ENCODE measurements at regions not wholly inside any gene's neighbourhood (a gene's known extent, or its start where the extent isn't known, plus 50 kb on each side); places are given as distances from the start of the nearest gene placed in this dataset.

GRCh38 chr6:105633814-105634213, 230.9 kb upstream of the PREP start:
- in situ Hi-C loops (cut with HindIII; ENCODE audit: low pct_ligation_motif_present, low pct_unique_long_range_greater_than_20kb, low sequenced_read_pairs), result no loop called here
- no peak for DNase-seq

GRCh38 chr6:105628156-105628860, 225.4 kb upstream of the PREP start:
- no peak for DNase-seq
- in situ Hi-C loops (cut with HindIII; ENCODE audit: low pct_ligation_motif_present, low pct_unique_long_range_greater_than_20kb, low sequenced_read_pairs), result no loop called here

- no peak for DNase-seq
- in situ Hi-C loops (cut with HindIII; ENCODE audit: low pct_ligation_motif_present, low pct_unique_long_range_greater_than_20kb, low sequenced_read_pairs), result no loop called here
Observed at GRCh38 chr6:105626295-105627158, 223.6 kb upstream of the PREP start.

- DNase-seq, result no peak
Observed at GRCh38 chr6:105624021-105624420, 221.1 kb upstream of the PREP start.

GRCh38 chr6:105622226-105622625, 219.3 kb upstream of the PREP start:
- DNase-seq, result no peak
- in situ Hi-C loops (cut with HindIII; ENCODE audit: low pct_ligation_motif_present, low pct_unique_long_range_greater_than_20kb, low sequenced_read_pairs), result no loop called here

More at GRCh38 chr6:105624021-105624420, 221.1 kb upstream of the PREP start:
- in situ Hi-C loops (cut with HindIII; ENCODE audit: low pct_ligation_motif_present, low pct_unique_long_range_greater_than_20kb, low sequenced_read_pairs), result no loop called here

GRCh38 chr6:105621564-105622175, 218.8 kb upstream of the PREP start:
- no peak for DNase-seq
- in situ Hi-C loops (cut with HindIII; ENCODE audit: low pct_ligation_motif_present, low pct_unique_long_range_greater_than_20kb, low sequenced_read_pairs), result no loop called here

GRCh38 chr6:105620878-105621277, 218.0 kb upstream of the PREP start:
- no peak for DNase-seq
- in situ Hi-C loops (cut with HindIII; ENCODE audit: low pct_ligation_motif_present, low pct_unique_long_range_greater_than_20kb, low sequenced_read_pairs), result no loop called here

GRCh38 chr6:105619971-105620741, 217.3 kb upstream of the PREP start:
- DNase-seq, result no peak
- in situ Hi-C loops (cut with HindIII; ENCODE audit: low pct_ligation_motif_present, low pct_unique_long_range_greater_than_20kb, low sequenced_read_pairs), result no loop called here

- in situ Hi-C loops (cut with HindIII; ENCODE audit: low pct_ligation_motif_present, low pct_unique_long_range_greater_than_20kb, low sequenced_read_pairs), result no loop called here
- DNase-seq, result no peak
Observed at GRCh38 chr6:105618247-105618646, 215.4 kb upstream of the PREP start.

- DNase-seq, result no peak
- in situ Hi-C loops (cut with HindIII; ENCODE audit: low pct_ligation_motif_present, low pct_unique_long_range_greater_than_20kb, low sequenced_read_pairs), result no loop called here
Observed at GRCh38 chr6:105616521-105616920, 213.6 kb upstream of the PREP start.

- DNase-seq, result no peak
- in situ Hi-C loops (cut with HindIII; ENCODE audit: low pct_ligation_motif_present, low pct_unique_long_range_greater_than_20kb, low sequenced_read_pairs), result no loop called here
Observed at GRCh38 chr6:105611606-105612005, 208.7 kb upstream of the PREP start.

- in situ Hi-C loops (cut with HindIII; ENCODE audit: low pct_ligation_motif_present, low pct_unique_long_range_greater_than_20kb, low sequenced_read_pairs), result no loop called here
- no peak for DNase-seq
Observed at GRCh38 chr6:105609375-105609991, 206.6 kb upstream of the PREP start.

- in situ Hi-C loops (cut with HindIII; ENCODE audit: low pct_ligation_motif_present, low pct_unique_long_range_greater_than_20kb, low sequenced_read_pairs), result no loop called here
- no peak for DNase-seq
Observed at GRCh38 chr6:105608711-105609374, 206.0 kb upstream of the PREP start.

- DNase-seq, result no peak
- in situ Hi-C loops (cut with HindIII; ENCODE audit: low pct_ligation_motif_present, low pct_unique_long_range_greater_than_20kb, low sequenced_read_pairs), result no loop called here
Observed at GRCh38 chr6:105607636-105608621, 205.0 kb upstream of the PREP start.

GRCh38 chr6:105606831-105607463, 204.1 kb upstream of the PREP start:
- no peak for DNase-seq
- in situ Hi-C loops (cut with HindIII; ENCODE audit: low pct_ligation_motif_present, low pct_unique_long_range_greater_than_20kb, low sequenced_read_pairs), result no loop called here

- in situ Hi-C loops (cut with HindIII; ENCODE audit: low pct_ligation_motif_present, low pct_unique_long_range_greater_than_20kb, low sequenced_read_pairs), result no loop called here
- no peak for DNase-seq
Observed at GRCh38 chr6:105604587-105604884, 201.7 kb upstream of the PREP start.
